ENCODE measurements at regions not wholly inside any gene's neighbourhood (a gene's known extent, or its start where the extent isn't known, plus 50 kb on each side); places are given as distances from the start of the nearest gene placed in this dataset.

- DNase-seq (ENCODE audit: low read depth): no peak
- no peak overlapping the region for H3K4me3 ChIP-seq (ENCODE audit: low read depth, low read length)
- no peak for TF ChIP-seq CTCF (IDR thresholded peaks at IDR 0.05; ENCODE audit: insufficient read depth, low read length)
Observed at GRCh38 chr1:59142311-59143132, 154.4 kb upstream of the FGGY start.

- no peak for TF ChIP-seq CTCF (IDR thresholded peaks at IDR 0.05; ENCODE audit: insufficient read depth, low read length)
- H3K4me3 ChIP-seq (ENCODE audit: low read depth, low read length): no peak overlapping the region
- DNase-seq (ENCODE audit: low read depth): peak; percentile 98
Observed at GRCh38 chr1:59143133-59143487, 153.8 kb upstream of the FGGY start.

- no peak for TF ChIP-seq CTCF (IDR thresholded peaks at IDR 0.05; ENCODE audit: insufficient read depth, low read length)
- peak; percentile 78 for DNase-seq (ENCODE audit: low read depth)
- H3K4me3 ChIP-seq (ENCODE audit: low read depth, low read length): no peak overlapping the region
Observed at GRCh38 chr1:59143811-59144210, 153.1 kb upstream of the FGGY start.

GRCh38 chr1:59144959-59145358, 151.9 kb upstream of the FGGY start:
- no peak for DNase-seq (ENCODE audit: low read depth)
- no peak overlapping the region for H3K4me3 ChIP-seq (ENCODE audit: low read depth, low read length)
- TF ChIP-seq CTCF (IDR thresholded peaks at IDR 0.05; ENCODE audit: insufficient read depth, low read length): no peak

GRCh38 chr1:59146056-59146455, 150.8 kb upstream of the FGGY start:
- peak overlapping the region; percentile 26 for H3K4me3 ChIP-seq (ENCODE audit: low read depth, low read length)
- no peak for DNase-seq (ENCODE audit: low read depth)

GRCh38 chr1:59146651-59147358, 150.1 kb upstream of the FGGY start:
- H3K4me3 ChIP-seq (ENCODE audit: low read depth, low read length): peak overlapping the region; percentile 60
- DNase-seq (ENCODE audit: low read depth): peak; percentile 68
- peak; percentile 23 for TF ChIP-seq CTCF (IDR thresholded peaks at IDR 0.05; ENCODE audit: insufficient read depth, low read length)

More at GRCh38 chr1:59146056-59146455, 150.8 kb upstream of the FGGY start:
- no peak for TF ChIP-seq CTCF (IDR thresholded peaks at IDR 0.05; ENCODE audit: insufficient read depth, low read length)

Measured in fibroblast of the aortic adventitia (primary cell).